GM18519 (cell line): ENCODE measurements at regions not wholly inside any gene's neighbourhood (a gene's known extent, or its start where the extent isn't known, plus 50 kb on each side); places are given as distances from the start of the nearest gene placed in this dataset.

Experiments used
- ATAC-seq: cut with Tn5 transposase; IDR thresholded peaks from one replicate; pipeline ENCODE4 v1.9.1; 2021; ENCODE audit warnings: mild to moderate bottlenecking, moderate library complexity; ENCODE audit not compliant: unreplicated experiment, low FRiP score

DNA sequence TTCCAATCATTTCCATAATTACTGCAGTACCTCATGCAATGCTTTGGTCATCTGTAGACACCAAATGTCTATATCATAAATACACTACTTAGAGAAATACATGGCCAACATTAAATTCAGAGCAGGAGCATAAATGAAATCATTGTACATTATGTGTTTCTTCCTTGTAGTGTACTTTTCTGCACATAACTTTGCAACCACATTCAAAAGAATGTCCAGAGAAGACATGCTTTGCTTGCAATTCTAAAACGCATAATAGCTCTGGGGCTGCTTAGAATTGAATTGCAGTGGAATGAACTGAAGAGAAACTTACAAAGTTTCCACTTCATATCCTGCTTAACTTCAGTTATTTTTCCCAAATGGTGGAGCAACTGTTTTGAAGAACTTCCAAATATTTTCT, 664.4 kb downstream of the DSC3 start:
- no peak for ATAC-seq

DNA sequence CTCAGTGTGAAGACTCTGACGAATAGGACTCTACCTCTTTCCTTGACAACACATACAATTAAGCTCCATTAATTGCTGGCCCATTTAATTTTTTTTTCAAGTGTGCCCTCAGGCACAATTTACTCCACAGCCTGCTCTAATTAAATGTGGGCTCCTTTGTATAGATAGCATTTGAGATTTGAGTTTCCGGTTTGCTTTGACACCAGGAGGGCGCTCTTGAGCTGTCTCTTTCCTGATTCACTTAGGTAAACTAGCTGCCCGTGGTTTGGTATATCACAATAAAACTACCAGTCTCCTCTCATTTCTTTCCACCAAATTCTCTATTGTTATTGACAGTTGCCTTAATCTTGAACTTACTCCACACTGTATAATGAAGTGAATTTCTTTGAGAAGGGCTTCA, 666.0 kb downstream of the DSC3 start:
- no peak for ATAC-seq

DNA sequence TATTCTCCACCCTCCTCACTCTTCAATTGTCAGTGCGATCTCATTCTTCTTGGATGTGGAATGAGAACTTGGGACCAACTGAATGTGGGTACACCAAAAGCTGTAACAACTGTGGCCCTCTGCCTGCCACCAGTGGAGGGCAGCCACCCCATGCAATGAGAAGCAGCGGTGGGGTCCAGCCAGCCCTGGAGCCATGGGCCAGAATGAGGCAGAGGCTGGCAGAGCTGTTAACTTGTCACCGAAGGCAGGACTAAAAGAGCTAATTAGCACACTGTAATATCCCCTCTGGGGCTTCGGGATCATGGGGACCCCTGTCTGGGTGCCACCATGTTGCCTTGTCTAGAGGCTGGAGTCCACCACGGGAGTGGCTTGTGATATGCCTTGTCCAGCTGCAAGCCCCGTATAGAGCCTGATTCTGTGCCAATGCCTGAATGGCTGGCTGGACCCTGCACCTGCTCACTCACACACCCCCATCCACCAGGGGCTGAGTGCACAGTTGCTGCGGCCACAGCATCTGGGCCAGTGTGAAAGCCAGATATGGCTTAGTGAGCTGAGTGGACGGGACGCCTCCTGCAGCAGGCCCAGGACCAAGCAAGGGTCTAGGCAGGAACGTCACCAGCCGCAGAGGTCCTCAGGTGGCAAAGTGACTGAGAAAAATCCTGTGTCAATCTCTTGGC, 680.5 kb downstream of the DSC3 start:
- ATAC-seq = no peak

DNA sequence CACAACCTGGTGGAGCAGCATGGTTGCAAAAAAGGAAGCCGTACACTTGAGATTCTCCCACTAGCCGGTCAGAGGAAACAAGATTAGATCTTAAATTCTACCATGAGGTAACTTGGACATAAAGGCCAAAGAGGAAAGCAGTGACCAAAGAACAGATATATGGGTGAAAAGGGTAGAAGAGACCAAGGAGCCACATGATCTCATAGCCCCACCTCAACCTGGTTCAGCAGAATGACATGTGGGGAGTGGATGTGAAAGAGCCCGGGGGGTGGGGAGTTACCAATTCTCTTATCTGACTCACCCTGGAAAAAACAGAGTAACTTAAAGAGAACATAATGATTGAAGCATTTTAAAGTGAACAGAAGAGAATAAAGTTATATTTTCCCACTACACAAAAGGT, 683.0 kb downstream of the DSC3 start:
- no peak for ATAC-seq

DNA sequence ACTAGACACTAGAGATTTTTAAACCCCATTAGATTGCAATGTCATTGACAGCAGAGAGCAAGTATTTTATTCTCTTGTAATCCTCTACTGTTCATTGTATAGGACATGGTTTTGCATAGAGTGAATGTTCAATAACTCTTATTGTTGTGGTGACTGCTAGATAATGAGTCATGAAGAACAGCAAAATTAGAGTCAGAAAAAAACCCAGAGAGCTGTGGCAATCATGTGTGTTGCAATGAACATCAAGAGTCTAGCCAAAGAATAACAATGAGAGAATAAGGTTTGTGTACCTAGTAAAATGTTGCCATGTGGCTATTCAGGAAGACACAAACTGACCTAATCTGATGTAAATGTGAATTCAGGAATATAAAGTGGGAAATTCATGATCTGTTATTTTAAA, 684.0 kb downstream of the DSC3 start:
- no peak for ATAC-seq

DNA sequence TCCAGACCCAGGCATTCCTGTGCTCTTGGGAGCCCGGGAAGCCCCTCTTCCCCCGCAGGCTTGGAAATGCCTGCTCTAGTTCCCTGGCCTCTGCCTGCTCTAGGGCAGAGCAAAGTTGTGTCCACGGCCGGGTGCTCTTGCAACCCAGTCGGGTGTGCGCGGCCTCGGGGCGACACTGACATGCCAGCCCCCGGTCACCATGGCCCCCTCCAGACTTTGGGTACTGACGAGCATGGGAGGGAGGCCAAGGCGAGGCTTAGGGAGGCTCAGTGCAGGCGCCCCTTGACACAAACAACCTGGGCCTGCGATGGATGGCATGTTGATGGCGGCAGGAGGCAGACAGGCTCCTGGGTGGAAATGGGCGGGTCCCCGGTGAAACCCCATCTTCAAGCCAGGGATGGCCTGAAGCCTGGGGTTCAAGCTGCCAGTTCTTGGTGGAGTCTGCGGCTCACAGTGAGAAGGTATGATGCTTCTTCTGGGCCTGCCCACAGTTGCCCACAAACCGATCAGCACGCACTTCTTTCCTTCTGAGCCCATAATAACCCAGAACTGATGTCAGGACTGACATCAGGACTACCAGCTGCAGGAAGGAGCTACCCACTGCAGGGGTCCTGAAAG, 689.9 kb downstream of the DSC3 start:
- no peak for ATAC-seq

DNA sequence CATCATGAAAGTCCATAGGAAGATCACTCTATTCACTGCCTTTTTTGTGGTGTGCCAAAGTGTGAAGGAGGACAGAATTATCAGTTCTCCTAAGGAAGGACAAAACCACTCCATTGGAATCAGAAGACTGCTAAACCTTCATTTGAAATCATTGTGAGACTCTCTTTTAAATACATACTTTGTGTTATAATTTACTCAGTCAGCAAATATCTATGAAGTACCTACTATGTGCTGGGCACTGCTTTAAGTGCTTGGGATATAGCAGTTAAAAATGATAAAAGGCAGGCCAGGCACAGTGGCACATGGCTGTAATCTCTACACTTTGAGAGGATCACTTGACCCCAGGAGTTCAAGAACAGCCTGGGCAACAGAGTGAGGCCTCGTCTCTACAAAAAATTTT, 692.3 kb downstream of the DSC3 start:
- ATAC-seq = no peak

DNA sequence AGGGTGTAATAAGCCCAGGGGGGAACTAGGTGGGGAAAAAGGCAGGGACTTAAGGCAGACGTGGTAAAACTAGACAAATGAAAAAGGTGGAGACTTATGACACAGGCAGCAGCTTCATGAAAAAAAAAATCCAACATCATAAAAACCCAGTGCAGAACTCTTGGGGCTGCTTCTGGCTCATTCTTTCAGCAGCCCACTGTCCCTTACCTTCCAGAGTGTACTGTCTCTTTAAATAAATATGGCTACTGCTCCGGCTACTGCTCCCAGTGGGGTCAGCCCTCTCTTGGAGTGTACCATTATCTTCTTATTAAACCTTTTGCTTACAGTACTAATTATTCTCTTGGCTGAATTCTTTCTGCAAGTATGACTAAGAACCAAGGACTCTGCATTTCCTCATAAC, 699.5 kb downstream of the DSC3 start:
- no peak for ATAC-seq

DNA sequence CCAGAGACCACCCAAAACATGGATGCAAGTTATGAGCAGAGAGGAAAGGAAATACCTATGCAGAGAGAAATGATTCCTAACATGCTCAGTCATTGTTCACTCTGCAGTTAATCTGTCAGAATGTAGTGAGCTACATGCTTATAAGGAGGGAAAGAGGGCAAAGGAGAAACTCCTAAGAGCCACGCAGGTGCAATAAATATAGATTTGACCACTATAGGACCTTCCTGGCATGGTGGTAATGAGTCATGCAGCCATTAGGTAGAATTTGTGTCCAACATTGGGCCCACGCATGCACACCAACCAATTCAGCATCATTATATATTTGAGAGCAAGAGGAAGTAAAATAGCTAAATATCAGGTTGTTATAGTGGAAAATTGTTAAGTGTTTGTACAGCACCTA, 699.9 kb downstream of the DSC3 start:
- no peak for ATAC-seq

DNA sequence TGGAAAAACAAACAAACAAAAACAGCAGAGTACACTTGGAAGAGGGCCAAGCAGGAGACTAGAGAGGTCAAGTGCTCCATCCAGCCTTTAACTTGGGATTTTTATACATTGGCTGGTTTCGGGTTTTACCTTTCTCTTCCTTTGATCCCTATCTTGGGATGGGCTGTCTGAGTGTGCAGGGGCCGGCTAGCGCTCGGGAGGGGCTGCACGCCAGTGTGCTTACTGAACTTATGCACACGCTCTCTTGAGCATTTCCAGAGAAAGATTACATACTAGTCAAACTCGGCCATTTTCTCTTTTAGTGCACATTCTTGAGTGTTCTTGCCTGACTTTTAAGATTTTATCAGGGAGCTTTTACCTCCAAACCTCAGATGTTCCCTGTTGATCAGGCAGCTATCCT, 707.8 kb downstream of the DSC3 start:
- ATAC-seq = no peak

DNA sequence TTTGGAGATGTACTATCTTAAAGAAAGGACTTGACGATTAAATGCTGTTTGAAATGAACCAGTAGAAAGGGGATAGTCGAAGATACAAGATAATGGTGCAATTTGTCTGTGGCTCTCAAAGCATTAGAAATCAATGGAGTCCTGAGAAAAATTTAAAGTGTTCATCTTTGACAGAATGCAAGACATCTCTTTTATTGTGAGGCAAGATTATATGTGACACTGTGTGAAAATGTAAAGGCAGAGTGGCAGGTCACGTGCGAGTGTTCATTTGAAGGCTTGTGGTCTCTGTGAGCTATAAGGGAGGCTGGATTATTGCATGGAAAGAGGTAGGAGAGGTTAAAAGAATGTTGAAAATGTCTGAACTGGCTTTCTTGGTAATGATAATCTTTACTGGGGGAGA, 709.2 kb downstream of the DSC3 start:
- ATAC-seq = no peak

DNA sequence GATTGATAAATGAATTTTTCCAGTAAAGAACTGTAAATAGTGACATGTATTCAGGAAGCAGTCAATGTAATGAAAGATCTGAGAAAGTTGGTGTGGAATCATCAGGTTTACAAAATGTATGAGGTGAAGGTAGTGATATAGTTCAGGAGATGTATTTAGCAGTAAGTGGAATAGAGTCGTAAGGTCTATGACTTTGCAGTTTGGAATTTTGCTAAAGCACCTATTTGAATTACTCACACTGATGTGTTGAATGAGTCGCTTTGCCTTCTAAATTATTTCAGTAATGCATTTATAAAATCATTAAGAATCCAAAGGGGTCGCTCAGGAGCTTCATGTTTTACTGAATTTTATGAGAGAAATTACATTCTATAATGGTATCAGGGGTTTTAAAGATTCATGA, 713.7 kb downstream of the DSC3 start:
- ATAC-seq = no peak

DNA sequence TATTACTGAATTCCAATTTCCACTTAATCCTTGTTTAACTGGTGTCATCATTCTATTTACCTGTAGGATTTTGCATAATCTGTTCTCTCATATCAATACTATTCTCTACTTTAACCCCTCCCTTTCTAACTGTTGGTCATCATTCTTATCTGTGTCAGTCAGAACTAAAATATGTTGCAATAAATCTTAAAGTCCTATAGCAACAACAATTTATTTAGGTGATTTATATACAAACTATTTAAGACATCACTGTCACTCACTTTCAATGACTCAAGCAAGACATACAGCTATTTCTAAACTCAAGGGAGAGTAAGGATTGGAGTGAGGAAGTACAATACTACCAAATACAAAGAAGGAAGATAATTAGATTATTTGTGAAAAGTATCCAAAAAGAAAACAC, 740.4 kb downstream of the DSC3 start:
- no peak for ATAC-seq

DNA sequence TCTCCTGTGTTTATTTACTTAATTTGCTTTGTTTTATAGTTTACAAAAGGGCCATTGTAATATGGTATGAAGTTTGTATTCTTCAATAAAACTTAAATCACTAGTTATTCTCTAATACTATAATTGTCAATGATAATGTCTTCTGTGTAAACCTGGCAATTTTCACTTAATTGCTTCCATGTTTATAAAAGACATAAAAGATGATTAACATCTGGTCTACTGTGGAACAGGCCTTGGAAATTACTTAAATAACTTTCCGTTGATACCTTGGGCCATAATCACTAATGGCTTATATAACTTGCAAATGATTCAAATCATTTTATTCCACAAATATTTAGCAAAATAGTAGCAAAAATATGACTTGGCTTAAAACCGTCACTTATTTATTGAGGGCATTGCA, 743.8 kb downstream of the DSC3 start:
- ATAC-seq = no peak

DNA sequence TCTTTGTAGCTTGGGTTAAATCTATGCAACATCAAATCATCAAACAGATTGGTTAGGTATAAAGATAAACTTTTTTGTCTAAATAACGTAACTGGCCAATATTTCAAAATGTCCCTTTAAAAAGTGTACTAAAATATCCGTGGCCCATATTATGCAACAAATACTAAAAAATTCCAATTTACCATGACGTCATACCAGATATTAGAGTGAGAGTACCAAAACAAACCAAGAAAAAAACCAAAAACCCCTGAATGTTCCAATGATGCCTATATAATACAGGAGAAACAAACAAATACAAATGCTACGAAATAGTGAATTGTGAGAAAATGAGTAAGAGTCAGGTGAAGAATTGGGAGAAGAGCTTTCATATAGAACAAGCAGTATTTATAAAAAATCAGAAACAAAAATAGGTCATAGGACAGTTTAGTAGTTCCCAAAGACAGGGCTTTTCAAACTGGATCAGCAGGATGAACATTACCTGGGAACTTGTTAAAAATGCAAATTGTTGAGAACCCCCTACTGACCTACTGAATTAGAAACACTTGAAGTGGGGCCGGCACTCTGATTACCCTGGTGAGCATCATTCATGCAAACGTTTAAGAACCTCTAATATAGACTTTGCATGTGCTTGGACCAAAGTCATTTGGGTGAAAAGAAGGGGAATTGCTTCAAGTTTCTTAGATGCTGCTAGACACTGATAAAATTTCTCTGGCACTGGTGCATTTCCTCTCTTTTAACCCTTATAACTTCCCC, 753.7 kb downstream of the DSC3 start:
- ATAC-seq = no peak

DNA sequence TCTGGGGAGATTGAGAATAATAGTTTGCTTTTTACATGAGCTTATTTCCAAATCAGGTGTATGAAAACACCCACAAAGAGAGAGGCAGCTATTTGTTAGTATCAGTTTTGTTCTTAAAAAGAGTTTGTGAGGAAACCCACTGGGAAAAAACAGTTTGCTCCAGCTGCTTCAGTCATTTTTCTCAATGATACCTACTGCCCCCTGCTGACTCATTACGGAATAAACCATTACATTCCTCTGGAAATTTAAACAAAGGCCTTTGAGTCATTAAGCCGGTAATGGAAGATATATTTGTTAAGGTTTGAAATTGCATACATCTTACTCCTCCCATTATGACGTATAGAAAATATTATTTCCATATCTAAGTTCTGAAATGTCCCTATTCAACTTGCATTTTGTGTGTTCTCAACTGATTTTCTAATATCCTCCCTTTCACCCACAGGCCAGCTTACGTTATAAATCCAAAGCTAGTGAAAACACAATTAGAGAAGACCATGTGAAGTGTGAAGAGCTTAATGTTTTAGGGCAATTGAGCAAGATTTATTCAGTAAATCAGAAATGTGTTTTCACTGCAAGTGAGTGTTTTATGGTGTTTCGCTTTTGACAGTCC, 761.6 kb downstream of the DSC3 start:
- no peak for ATAC-seq

DNA sequence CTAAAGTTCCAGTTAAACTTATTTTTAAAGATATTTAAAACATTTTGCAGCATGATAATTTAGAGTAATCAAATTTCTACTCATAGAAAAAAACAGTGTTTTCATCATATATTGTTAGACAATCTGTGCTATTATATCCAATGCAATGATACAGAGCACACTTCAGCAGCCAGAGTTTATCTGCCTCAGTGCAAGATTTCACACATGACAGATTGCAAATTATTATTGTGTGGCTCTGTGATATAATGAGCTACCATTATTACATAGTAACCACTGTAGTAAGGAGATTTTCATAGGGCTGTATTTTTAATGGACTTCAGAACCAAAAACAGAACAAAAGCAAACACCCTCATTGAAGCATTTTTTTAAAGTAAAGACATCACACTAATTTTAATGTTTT, 762.4 kb downstream of the DSC3 start:
- no peak for ATAC-seq

DNA sequence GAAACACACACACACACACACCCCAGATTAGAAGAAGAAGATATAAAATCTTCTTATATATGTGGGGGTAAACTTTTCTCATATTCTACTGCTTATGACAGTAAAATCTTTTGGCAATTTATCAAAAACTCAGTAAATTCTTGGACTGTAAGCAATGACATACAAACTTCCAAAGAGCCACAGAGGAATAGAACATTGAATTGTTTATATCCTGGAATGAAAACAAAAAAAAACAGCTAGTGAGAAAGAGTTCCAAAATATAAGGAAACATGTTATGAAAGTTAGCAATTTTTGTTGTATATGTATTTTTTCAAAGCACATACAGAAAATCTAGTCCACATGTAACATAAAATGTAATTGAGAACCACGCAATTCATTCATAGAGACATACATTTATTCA, 764.9 kb downstream of the DSC3 start:
- ATAC-seq = no peak

DNA sequence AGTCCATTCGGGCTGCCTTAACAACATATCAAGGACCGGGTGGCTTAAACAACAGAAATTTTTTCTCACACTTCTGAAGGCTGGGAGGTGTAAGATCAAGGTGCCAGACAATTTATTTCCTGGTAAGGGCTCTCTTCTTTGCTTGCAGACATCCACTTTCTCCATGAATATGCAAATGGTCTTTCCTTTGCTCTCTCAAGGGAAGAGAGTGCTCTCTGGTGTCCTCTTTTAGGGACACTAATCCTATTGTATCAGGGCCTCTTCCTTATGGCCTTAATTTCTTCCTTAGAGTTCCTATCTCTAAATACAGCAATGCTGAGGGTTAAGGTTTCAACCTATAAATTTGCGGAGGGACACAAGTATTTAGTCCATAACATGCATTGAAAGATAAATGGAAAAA, 770.8 kb downstream of the DSC3 start:
- ATAC-seq = no peak

DNA sequence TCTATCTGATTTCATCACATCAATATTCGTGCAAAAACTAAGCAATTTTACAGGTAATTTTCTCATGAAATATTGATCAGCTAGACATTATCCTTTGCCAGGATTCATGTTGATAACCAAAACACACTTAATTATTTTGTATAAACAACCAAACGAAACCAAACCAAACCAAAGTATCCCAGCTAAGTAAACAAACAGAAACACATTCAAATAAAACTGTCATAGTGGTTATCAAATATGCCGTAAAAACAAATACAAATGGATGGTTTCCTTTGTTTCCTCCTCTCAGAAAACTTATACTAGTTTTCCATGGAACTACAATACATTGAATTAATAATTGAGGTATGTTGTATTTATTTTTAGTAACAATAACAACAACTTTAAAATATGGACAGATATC, 777.4 kb downstream of the DSC3 start:
- ATAC-seq = no peak

DNA sequence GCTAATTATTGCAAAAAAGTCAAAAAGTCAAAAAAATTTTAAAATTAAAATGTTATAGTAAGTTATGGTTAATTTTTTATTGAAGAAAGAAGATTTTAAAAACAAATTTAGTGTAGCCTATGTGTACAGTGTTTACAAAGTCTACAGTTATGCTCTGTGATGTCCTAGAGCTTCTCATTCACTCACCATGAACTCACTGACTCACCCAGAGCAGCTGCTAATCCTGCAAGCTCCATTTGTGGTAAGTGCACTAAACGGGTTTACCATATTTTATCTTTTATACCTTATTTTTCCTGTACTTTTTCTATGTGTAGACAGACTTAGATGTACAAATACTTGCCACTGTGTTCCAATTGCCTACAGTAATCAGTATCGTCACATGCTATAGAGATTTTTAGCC, 788.2 kb downstream of the DSC3 start:
- no peak for ATAC-seq

DNA sequence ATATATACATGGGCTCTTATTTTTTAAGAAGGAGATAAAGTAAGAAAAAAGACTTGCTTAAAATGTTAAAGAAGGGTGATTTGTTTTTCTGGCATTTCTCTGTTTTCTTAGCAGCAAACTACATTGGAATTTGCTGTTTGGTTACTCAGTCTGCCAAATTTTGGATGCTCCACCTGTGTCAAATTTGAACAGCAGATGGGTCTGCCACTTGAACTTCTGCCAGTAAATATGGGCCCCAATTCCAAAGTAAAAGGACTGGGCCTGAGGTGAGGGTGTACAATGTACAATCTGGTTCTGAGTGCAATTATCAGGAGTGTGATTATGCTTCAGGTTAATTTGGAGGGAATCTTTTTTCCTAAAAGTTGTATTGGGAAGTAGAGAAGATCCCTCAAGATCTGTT, 794.5 kb downstream of the DSC3 start:
- no peak for ATAC-seq
